Vagina (tissue), 2 donors: ENCODE measurements at regions not wholly inside any gene's neighbourhood (a gene's known extent, or its start where the extent isn't known, plus 50 kb on each side); places are given as distances from the start of the nearest gene placed in this dataset.

Experiments used
- DNase-seq, 2 donors: peaks; one replicate each; pipeline ENCODE4 v3.0.0-alpha.2; 2017; ENCODE audit errors: extremely low spot score in 2 of 2
- H3K27ac ChIP-seq: fragments of 200-600 bp; sonication (generic); one replicate; pipeline ENCODE4 v1.5.1; 2019
- H3K27me3 ChIP-seq: fragments of 200-600 bp; sonication (generic); one replicate; pipeline ENCODE4 v1.5.1; 2019
- H3K36me3 ChIP-seq, 2 donors: fragments of 200-600 bp; sonication (generic); one replicate each; pipeline ENCODE4 v1.5.1; 2017 to 2019
- H3K4me1 ChIP-seq: fragments of 200-600 bp; sonication (generic); one replicate; pipeline ENCODE4 v1.5.1; 2019
- H3K4me3 ChIP-seq, 2 donors: fragments of 200-600 bp; sonication (generic); 1 replicate in 1 of 2; 2 replicates in 1 of 2; pipeline ENCODE4 v1.5.1; 2016 to 2019
- H3K9me3 ChIP-seq: fragments of 200-600 bp; sonication (generic); one replicate; pipeline ENCODE4 v1.5.1; 2019
- POLR2A ChIP-seq, 2 donors: fragments of 450-650 bp; IDR thresholded peaks; one replicate each; pipeline ENCODE4 v1.6.1; 2017; ENCODE audit warnings: antibody characterized with exemption in 2 of 2, mild to moderate bottlenecking in 2 of 2, moderate library complexity in 2 of 2
- POLR2AphosphoS5 ChIP-seq, 2 donors: sonication (generic); formaldehyde crosslinking; IDR thresholded peaks; one replicate each; pipeline ENCODE4 v1.9.0; 2017; ENCODE audit warnings: antibody characterized with exemption in 2 of 2, mild to moderate bottlenecking in 2 of 2, low read depth in 1 of 2; ENCODE audit not compliant: insufficient read depth in 1 of 2
- intact Hi-C: fragments of 100-400 bp; cut with DNase I; formaldehyde crosslinking; loops from one replicate; pipeline ENCODE4 v1.15.1; 2023
- TF ChIP-seq, protein P1 (sequence below), 3 experiments: fragments of 450-650 bp in 2 of 3; fragments of 200-600 bp in 1 of 3; sonication (generic) in 1 of 3; IDR thresholded peaks; one replicate each; pipeline ENCODE4 v1.5.1; 2017 to 2019; ENCODE audit warnings: antibody characterized with exemption in 3 of 3, mild to moderate bottlenecking in 2 of 3, moderate library complexity in 2 of 3

DNA sequence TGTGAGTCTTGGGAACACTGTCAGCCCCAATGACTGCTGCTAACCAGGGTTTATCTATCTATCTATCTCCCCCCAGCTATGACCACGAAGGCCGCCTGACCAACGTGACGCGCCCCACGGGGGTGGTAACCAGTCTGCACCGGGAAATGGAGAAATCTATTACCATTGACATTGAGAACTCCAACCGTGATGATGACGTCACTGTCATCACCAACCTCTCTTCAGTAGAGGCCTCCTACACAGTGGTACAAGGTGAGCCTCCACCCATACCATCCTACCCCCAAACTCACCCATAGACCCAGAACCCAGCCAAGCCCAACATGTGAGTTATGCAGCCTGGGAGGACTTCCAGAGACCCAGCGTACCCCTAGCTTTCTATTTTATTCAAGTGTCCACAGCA lies 65.4 kb upstream of the WWC1 start:
- H3K27ac ChIP-seq: no peak overlapping the region
- peaks cover 6% of the 10 kb centered on the region for H3K4me1 ChIP-seq
- TF ChIP-seq, protein P1, sequence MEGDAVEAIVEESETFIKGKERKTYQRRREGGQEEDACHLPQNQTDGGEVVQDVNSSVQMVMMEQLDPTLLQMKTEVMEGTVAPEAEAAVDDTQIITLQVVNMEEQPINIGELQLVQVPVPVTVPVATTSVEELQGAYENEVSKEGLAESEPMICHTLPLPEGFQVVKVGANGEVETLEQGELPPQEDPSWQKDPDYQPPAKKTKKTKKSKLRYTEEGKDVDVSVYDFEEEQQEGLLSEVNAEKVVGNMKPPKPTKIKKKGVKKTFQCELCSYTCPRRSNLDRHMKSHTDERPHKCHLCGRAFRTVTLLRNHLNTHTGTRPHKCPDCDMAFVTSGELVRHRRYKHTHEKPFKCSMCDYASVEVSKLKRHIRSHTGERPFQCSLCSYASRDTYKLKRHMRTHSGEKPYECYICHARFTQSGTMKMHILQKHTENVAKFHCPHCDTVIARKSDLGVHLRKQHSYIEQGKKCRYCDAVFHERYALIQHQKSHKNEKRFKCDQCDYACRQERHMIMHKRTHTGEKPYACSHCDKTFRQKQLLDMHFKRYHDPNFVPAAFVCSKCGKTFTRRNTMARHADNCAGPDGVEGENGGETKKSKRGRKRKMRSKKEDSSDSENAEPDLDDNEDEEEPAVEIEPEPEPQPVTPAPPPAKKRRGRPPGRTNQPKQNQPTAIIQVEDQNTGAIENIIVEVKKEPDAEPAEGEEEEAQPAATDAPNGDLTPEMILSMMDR (IDR thresholded peaks at IDR 0.05): no peak
- TF ChIP-seq POLR2A (IDR thresholded peaks at IDR 0.05) (no peak), POLR2AphosphoS5 (IDR thresholded peaks at IDR 0.05; ENCODE audit: insufficient read depth in 1 of 2, low read depth in 1 of 2) (no peak)
- intact Hi-C loops: no loop called here
- no peaks in the 10 kb centered on the region for H3K36me3 ChIP-seq
- no peak overlapping the region for H3K4me3 ChIP-seq
- DNase-seq: no peak
- no peaks in the 10 kb centered on the region for H3K27me3 ChIP-seq
- no peaks in the 10 kb centered on the region for H3K9me3 ChIP-seq

DNA sequence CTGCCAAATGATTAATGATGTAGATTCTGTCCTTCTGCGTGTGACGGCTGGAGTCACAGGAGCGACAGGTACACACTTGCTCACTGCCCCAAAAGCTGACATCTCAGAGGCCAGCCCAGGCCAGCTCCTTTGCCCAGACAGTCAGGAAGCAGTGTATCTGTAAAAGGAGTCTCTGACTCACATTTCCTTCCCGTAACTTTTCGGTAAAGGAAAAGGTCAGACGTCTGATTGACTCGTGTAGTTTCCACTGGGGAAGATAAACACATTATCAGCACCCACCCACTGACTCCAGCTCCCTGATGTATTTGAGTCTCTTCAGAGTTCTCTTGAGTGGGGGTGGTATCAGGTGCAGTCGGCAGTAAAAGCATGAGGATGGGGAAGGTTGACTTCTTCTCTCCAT lies 64.4 kb upstream of the WWC1 start:
- Histone ChIP-seq H3K4me3 (no peak overlapping the region), H3K27ac (no peak overlapping the region), H3K36me3 (no peaks in the 10 kb centered on the region), H3K27me3 (no peaks in the 10 kb centered on the region), H3K9me3 (no peaks in the 10 kb centered on the region), H3K4me1 (peaks cover 6% of the 10 kb centered on the region)
- TF ChIP-seq, protein P1 (IDR thresholded peaks at IDR 0.05): no peak
- TF ChIP-seq POLR2AphosphoS5 (IDR thresholded peaks at IDR 0.05; ENCODE audit: insufficient read depth in 1 of 2, low read depth in 1 of 2) (peak in 1 of 2 donors; percentile 77), POLR2A (IDR thresholded peaks at IDR 0.05) (no peak)
- intact Hi-C loops: no loop called here
- no peak for DNase-seq

DNA sequence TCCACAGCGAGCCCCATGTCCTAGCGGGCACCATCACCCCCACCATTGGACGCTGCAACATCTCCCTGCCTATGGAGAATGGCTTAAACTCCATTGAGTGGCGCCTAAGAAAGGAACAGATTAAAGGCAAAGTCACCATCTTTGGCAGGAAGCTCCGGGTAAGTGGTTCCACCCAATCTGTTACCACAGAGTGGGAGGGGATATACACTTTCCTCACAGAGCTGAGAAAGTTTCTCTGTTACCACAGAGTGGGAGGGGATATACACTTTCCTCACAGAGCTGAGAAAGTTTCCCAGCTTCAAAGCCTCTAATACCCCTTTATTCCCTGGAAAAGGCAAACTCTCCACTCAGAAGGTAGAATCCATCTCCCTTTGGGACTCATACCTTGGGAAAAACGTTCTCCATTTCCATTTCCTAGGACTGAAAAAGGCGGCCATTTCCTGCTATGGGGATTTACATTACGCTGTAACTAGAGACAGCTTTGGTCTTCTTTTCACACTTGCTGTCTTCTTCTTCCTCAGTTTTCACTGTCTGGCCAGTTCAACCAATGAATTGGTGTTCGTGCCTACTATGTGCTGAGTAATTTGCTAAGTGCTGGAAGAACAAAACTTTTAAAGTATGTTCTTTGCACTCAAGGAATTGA lies 63.4 kb upstream of the WWC1 start:
- no peak overlapping the region for H3K4me3 ChIP-seq
- intact Hi-C loops: no loop called here
- TF ChIP-seq, protein P1 (IDR thresholded peaks at IDR 0.05): no peak
- TF ChIP-seq POLR2AphosphoS5 (IDR thresholded peaks at IDR 0.05; ENCODE audit: insufficient read depth in 1 of 2, low read depth in 1 of 2): no peak
- no peak for DNase-seq
- H3K9me3 ChIP-seq: no peaks in the 10 kb centered on the region
- H3K27ac ChIP-seq: no peak overlapping the region
- H3K27me3 ChIP-seq: no peaks in the 10 kb centered on the region
- H3K4me1 ChIP-seq: peaks cover 6% of the 10 kb centered on the region
- no peaks in the 10 kb centered on the region for H3K36me3 ChIP-seq

DNA sequence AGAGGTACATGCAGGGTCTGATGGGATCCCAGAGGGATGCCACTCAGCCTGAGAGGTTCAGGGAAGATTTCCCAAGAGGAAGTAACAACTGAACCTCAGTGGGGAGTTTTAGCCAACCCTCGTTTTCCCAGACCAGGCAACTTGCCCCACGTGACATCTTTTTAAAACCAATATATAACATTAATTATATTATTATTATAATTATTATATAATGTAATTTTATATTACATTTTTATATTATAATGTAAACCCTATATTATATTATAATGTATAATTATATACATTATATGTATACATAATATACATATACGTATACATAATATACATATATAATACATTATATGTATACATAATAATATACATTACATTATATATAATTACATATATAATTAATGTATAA lies 62.8 kb upstream of the WWC1 start:
- intact Hi-C loops: no loop called here
- DNase-seq: no peak
- Histone ChIP-seq H3K9me3 (no peaks in the 10 kb centered on the region), H3K27ac (no peak overlapping the region), H3K4me1 (peaks cover 6% of the 10 kb centered on the region), H3K36me3 (no peaks in the 10 kb centered on the region), H3K27me3 (no peaks in the 10 kb centered on the region), H3K4me3 (no peak overlapping the region)
- TF ChIP-seq, protein P1 (IDR thresholded peaks at IDR 0.05): no peak
- no peak for TF ChIP-seq POLR2A (IDR thresholded peaks at IDR 0.05)
- no peak for TF ChIP-seq POLR2AphosphoS5 (IDR thresholded peaks at IDR 0.05; ENCODE audit: insufficient read depth in 1 of 2, low read depth in 1 of 2)

DNA sequence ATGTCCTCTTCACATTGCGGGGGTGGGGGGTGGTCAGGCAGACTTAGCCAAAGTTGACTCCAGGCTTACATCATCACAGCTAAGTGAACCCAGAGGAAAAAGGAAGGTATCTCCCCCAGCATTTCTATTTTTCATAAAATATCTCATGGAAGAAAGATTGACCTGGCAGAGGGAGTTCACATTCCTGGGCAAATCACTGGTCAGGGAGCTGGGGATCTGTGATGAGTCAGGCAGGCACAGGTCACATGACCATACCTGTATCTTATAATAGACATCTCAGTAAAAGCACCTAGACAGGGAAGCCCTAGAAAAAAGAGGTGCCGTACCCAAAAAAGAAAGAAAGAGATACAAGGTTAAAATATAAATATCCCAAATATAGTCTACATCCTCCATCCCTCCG lies 57.3 kb upstream of the WWC1 start:
- no peaks in the 10 kb centered on the region for H3K36me3 ChIP-seq
- TF ChIP-seq POLR2AphosphoS5 (IDR thresholded peaks at IDR 0.05; ENCODE audit: insufficient read depth in 1 of 2, low read depth in 1 of 2): no peak
- no peak for TF ChIP-seq POLR2A (IDR thresholded peaks at IDR 0.05)
- TF ChIP-seq, protein P1 (IDR thresholded peaks at IDR 0.05): no peak
- intact Hi-C loops: no loop called here
- H3K9me3 ChIP-seq: no peaks in the 10 kb centered on the region
- H3K4me1 ChIP-seq: no peaks in the 10 kb centered on the region
- no peak overlapping the region for H3K27ac ChIP-seq
- DNase-seq: no peak
- no peaks in the 10 kb centered on the region for H3K27me3 ChIP-seq
- no peak overlapping the region for H3K4me3 ChIP-seq
